ENCODE measurements at regions not wholly inside any gene's neighbourhood (a gene's known extent, or its start where the extent isn't known, plus 50 kb on each side); places are given as distances from the start of the nearest gene placed in this dataset.

DNA sequence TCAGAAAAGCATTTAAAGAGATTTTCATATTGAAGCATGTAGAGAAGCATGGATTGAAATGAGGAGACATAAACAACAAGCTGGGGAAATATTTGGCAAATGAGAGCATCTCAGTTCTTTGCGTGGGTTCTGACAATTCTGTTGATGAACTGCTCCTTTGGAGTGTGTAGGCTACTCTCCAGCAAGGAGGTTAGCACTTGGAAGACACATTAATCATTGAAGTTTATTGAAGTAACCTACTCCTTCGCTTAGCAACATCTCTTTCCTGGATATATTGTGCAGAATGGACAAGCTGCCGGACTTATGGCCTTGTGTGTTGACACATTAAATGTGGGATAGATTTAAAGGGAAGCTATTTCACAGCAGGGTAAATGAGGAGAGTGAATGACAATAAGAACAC is 354.5 kb upstream of the VWC2 start:
- no peaks in the 10 kb centered on the region for H4K20me1 ChIP-seq (ENCODE audit: insufficient read depth, low read length)
- no peak overlapping the region for H2BK5ac ChIP-seq (ENCODE audit: low read depth, low read length, poor library complexity, severe bottlenecking)
- no peaks in the 10 kb centered on the region for H3K9me1 ChIP-seq (ENCODE audit: insufficient read depth, low read length)
- intact Hi-C loops (cut with micrococcal nuclease), result no loop called here
- dilution Hi-C loops (cut with HindIII; ENCODE audit: low sequenced_read_pairs, unreplicated experiment), result no loop called here
- no peak overlapping the region for H2BK20ac ChIP-seq (ENCODE audit: low read depth, low read length)
- TF ChIP-seq, protein P1, sequence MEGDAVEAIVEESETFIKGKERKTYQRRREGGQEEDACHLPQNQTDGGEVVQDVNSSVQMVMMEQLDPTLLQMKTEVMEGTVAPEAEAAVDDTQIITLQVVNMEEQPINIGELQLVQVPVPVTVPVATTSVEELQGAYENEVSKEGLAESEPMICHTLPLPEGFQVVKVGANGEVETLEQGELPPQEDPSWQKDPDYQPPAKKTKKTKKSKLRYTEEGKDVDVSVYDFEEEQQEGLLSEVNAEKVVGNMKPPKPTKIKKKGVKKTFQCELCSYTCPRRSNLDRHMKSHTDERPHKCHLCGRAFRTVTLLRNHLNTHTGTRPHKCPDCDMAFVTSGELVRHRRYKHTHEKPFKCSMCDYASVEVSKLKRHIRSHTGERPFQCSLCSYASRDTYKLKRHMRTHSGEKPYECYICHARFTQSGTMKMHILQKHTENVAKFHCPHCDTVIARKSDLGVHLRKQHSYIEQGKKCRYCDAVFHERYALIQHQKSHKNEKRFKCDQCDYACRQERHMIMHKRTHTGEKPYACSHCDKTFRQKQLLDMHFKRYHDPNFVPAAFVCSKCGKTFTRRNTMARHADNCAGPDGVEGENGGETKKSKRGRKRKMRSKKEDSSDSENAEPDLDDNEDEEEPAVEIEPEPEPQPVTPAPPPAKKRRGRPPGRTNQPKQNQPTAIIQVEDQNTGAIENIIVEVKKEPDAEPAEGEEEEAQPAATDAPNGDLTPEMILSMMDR (conservative IDR thresholded peaks at IDR 0.05; ENCODE audit: low read depth, low read length), result no peak
- TF ChIP-seq RCOR1 (IDR thresholded peaks at IDR 0.05; ENCODE audit: insufficient replicate concordance, low read length), result no peak
- no peak for TF ChIP-seq CEBPB (IDR thresholded peaks at IDR 0.05; ENCODE audit: low read depth, low read length)
- no peak for TF ChIP-seq MAZ (IDR thresholded peaks at IDR 0.05; ENCODE audit: borderline replicate concordance, low read depth, low read length)
- no peak for TF ChIP-seq RFX5 (IDR thresholded peaks at IDR 0.05; ENCODE audit: low read depth, low read length)
- no peak for TF ChIP-seq MAFK (IDR thresholded peaks at IDR 0.05; ENCODE audit: low read depth, low read length)
- no peak for TF ChIP-seq BHLHE40 (IDR thresholded peaks at IDR 0.05; ENCODE audit: low read depth, low read length)
- TF ChIP-seq CHD1 (IDR thresholded peaks at IDR 0.05; ENCODE audit: low read depth, low read length), result no peak
- no peak for TF ChIP-seq FOS (IDR thresholded peaks at IDR 0.05; ENCODE audit: low read depth, low read length)
- TF ChIP-seq, protein P2, sequence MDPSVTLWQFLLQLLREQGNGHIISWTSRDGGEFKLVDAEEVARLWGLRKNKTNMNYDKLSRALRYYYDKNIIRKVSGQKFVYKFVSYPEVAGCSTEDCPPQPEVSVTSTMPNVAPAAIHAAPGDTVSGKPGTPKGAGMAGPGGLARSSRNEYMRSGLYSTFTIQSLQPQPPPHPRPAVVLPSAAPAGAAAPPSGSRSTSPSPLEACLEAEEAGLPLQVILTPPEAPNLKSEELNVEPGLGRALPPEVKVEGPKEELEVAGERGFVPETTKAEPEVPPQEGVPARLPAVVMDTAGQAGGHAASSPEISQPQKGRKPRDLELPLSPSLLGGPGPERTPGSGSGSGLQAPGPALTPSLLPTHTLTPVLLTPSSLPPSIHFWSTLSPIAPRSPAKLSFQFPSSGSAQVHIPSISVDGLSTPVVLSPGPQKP (IDR thresholded peaks at IDR 0.05; ENCODE audit: borderline replicate concordance, low read depth, low read length), result no peak
- no peak for TF ChIP-seq POLR2A (IDR thresholded peaks at IDR 0.05; ENCODE audit: low read depth, low read length)
- TF ChIP-seq MXI1 (IDR thresholded peaks at IDR 0.05; ENCODE audit: borderline replicate concordance, low read depth, low read length), result no peak
- POLR2A ChIA-PET (ENCODE audit: unreplicated experiment), result no interaction called here
- no peak overlapping the region for H3K56ac ChIP-seq (ENCODE audit: extremely low read depth, insufficient read depth, low read length)
- no peak overlapping the region for H3K14ac ChIP-seq (replicated peaks; ENCODE audit: low read depth, low read length)
- no peaks in the 10 kb centered on the region for H3K36me3 ChIP-seq (ENCODE audit: control insufficient read depth, insufficient read depth, low read length)
- no peak overlapping the region for H3K27ac ChIP-seq (ENCODE audit: insufficient read depth, low read length)
- ATAC-seq (ENCODE audit: low read depth), result no peak
- H2AK9ac ChIP-seq (replicated peaks; ENCODE audit: low read depth, low read length, poor library complexity), result no peak overlapping the region
- no peak overlapping the region for H4K91ac ChIP-seq (ENCODE audit: insufficient read depth, low read depth, low read length)
- H3K27me3 ChIP-seq (ENCODE audit: control insufficient read depth, insufficient read depth, low read length), result no peaks in the 10 kb centered on the region
- no peak overlapping the region for H2AFZ ChIP-seq (replicated peaks; ENCODE audit: low read length, poor library complexity)
- H3K4ac ChIP-seq (ENCODE audit: low read depth, low read length), result no peak overlapping the region
- no peaks in the 10 kb centered on the region for H3K79me1 ChIP-seq (ENCODE audit: low read depth in 1 of 2, low read length in 2 of 2)
- no peak overlapping the region for H3K18ac ChIP-seq (ENCODE audit: low read depth, low read length)
- no CpG with 5 or more reads among the region's 3 CpGs for WGBS, 2 experiments (ENCODE audit: extremely low coverage in 2 of 2, insufficient read length in 1 of 2)
- H2BK15ac ChIP-seq (ENCODE audit: low read depth, low read length), result no peak overlapping the region
- no peak overlapping the region for H3K23ac ChIP-seq (ENCODE audit: low read depth, low read length)
- no peak for DNase-seq
- in situ Hi-C loops (cut with MboI; ENCODE audit: low sequenced_read_pairs), result no loop called here
- CTCF ChIA-PET, result no interaction called here
- no peak overlapping the region for H4K5ac ChIP-seq (ENCODE audit: low read depth, low read length)
- H3K4me3 ChIP-seq (ENCODE audit: insufficient read depth, low read depth, low read length), result no peak overlapping the region
- H3K9ac ChIP-seq (ENCODE audit: low read depth, low read length), result no peak overlapping the region
- peaks cover 7% of the 10 kb centered on the region; the same call in 1 of the 2 replicates for H3K9me3 ChIP-seq (ENCODE audit: control insufficient read depth, insufficient read depth, low read length)
- no peaks in the 10 kb centered on the region for H3K4me1 ChIP-seq (ENCODE audit: control insufficient read depth, insufficient read depth, low read length)
- no TSS peak for BruUV-seq (replicated peaks)
- H2BK120ac ChIP-seq (ENCODE audit: low read depth, low read length), result no peak overlapping the region
- no peak overlapping the region for H2AK5ac ChIP-seq (ENCODE audit: low read depth, low read length)
- no peak overlapping the region for H4K8ac ChIP-seq (ENCODE audit: low read depth in 2 of 2, low read length in 2 of 2)
- no peak overlapping the region for H3K4me2 ChIP-seq (ENCODE audit: low read depth, low read length)

All from IMR-90 (cell line).